Cardiac muscle cell (in vitro differentiated cells and primary cell): ENCODE measurements at regions not wholly inside any gene's neighbourhood (a gene's known extent, or its start where the extent isn't known, plus 50 kb on each side); places are given as distances from the start of the nearest gene placed in this dataset.

Source experiments
- DNase-seq, 2 donors: peaks; one replicate each; pipeline versions ENCODE4 v3.0.0 to v3.0.0-alpha.2; 2010 to 2017; ENCODE audit warnings: low read depth in 1 of 2, low spot score in 1 of 2
- H3K27ac ChIP-seq: fragments of 200-600 bp; sonication (generic); 2 replicates; pipeline ENCODE4 v1.5.1; 2016
- H3K27me3 ChIP-seq: fragments of 200-600 bp; sonication (generic); 2 replicates; pipeline ENCODE4 v1.6.0; 2016; ENCODE audit warnings: control low read depth
- H3K36me3 ChIP-seq: fragments of 200-600 bp; sonication (generic); 2 replicates; pipeline ENCODE4 v1.5.1; 2016; ENCODE audit warnings: control low read depth
- H3K4me1 ChIP-seq: fragments of 200-600 bp; sonication (generic); 2 replicates; pipeline ENCODE4 v1.8.1; 2017; ENCODE audit warnings: low read depth, mild to moderate bottlenecking, mixed run types
- H3K4me3 ChIP-seq: fragments of 200-600 bp; sonication (generic); 2 replicates; pipeline ENCODE4 v1.5.1; 2016; ENCODE audit warnings: mild to moderate bottlenecking
- H3K9me3 ChIP-seq: fragments of 200-600 bp; sonication (generic); 2 replicates; pipeline ENCODE4 v1.5.1; 2017; ENCODE audit warnings: low read depth, mild to moderate bottlenecking, control low read depth
- TF ChIP-seq, protein P1 (sequence below): IDR thresholded peaks from 2 replicates; pipeline ENCODE4 v1.5.1; 2012; ENCODE audit warnings: low read depth, mild to moderate bottlenecking, low read length

GRCh38 chr3:104870276-104870675, 496.4 kb upstream of the ALCAM start:
- Histone ChIP-seq H3K4me1 (no peaks in the 10 kb centered on the region), H3K27me3 (no peaks in the 10 kb centered on the region), H3K4me3 (no peak overlapping the region), H3K9me3 (no peaks in the 10 kb centered on the region), H3K36me3 (no peaks in the 10 kb centered on the region), H3K27ac (no peak overlapping the region)
- DNase-seq, result no peak
- TF ChIP-seq, protein P1, sequence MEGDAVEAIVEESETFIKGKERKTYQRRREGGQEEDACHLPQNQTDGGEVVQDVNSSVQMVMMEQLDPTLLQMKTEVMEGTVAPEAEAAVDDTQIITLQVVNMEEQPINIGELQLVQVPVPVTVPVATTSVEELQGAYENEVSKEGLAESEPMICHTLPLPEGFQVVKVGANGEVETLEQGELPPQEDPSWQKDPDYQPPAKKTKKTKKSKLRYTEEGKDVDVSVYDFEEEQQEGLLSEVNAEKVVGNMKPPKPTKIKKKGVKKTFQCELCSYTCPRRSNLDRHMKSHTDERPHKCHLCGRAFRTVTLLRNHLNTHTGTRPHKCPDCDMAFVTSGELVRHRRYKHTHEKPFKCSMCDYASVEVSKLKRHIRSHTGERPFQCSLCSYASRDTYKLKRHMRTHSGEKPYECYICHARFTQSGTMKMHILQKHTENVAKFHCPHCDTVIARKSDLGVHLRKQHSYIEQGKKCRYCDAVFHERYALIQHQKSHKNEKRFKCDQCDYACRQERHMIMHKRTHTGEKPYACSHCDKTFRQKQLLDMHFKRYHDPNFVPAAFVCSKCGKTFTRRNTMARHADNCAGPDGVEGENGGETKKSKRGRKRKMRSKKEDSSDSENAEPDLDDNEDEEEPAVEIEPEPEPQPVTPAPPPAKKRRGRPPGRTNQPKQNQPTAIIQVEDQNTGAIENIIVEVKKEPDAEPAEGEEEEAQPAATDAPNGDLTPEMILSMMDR, result no peak

DNA sequence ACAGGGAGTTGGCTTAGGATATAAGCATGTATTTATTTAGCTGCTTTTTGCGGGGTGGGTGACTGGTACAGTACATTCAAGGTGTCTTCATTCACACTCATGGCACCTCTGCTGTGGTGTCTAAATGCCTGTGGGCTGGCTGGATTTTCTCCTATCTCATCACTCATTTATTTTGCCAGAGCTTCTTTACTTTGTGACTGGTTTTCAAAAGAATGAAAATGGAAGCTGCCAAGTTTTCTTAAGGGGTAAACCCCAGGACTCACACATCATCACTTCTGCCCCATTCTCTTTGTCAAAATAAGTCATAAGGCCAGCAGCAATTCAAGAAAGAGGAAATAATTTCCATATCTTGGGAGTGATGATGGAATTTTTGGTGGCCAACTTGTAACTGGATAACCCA, 493.4 kb upstream of the ALCAM start:
- Histone ChIP-seq H3K27me3 (no peaks in the 10 kb centered on the region), H3K4me1 (no peaks in the 10 kb centered on the region)
- peak in 1 of 2 donors; percentile 39 for DNase-seq

DNA sequence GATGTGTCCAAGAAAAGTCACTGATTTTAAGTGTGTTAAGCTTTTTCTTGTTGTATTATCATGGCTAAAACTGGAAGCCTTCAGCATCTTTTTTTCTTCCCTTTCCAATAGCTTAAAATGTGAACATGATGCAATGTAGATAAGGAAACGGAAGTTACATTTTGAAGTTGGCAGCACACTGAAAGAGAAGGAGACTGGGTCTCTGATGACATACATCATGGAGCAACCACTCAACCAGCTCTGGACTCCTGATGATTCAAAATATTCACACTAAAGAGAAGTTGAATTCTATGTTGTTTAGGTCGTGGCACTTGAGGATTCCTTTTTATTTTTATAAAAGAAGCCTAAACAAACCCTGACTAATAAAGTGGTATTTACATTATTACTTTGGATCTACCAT, 488.3 kb upstream of the ALCAM start:
- peak in 1 of 2 donors; percentile 88 for DNase-seq
- no peaks in the 10 kb centered on the region for H3K36me3 ChIP-seq
- no peaks in the 10 kb centered on the region for H3K4me1 ChIP-seq

More for the DNA sequence above, 493.4 kb upstream of the ALCAM start:
- H3K4me3 ChIP-seq, result no peak overlapping the region
- H3K27ac ChIP-seq, result no peak overlapping the region
- H3K9me3 ChIP-seq, result no peaks in the 10 kb centered on the region
- H3K36me3 ChIP-seq, result no peaks in the 10 kb centered on the region
- TF ChIP-seq, protein P1, result no peak

GRCh38 chr3:104879919-104880318, 486.8 kb upstream of the ALCAM start:
- no peaks in the 10 kb centered on the region for H3K27me3 ChIP-seq
- H3K9me3 ChIP-seq, result no peaks in the 10 kb centered on the region
- H3K27ac ChIP-seq, result no peak overlapping the region
- H3K4me3 ChIP-seq, result no peak overlapping the region
- peak in 1 of 2 donors; percentile 47 for DNase-seq
- no peaks in the 10 kb centered on the region for H3K4me1 ChIP-seq
- no peaks in the 10 kb centered on the region for H3K36me3 ChIP-seq
- TF ChIP-seq, protein P1, result no peak

More for the DNA sequence above, 488.3 kb upstream of the ALCAM start:
- TF ChIP-seq, protein P1, result no peak
- H3K27me3 ChIP-seq, result no peaks in the 10 kb centered on the region
- H3K4me3 ChIP-seq, result no peak overlapping the region
- no peak overlapping the region for H3K27ac ChIP-seq
- H3K9me3 ChIP-seq, result no peaks in the 10 kb centered on the region

- Histone ChIP-seq H3K9me3 (no peaks in the 10 kb centered on the region), H3K27ac (no peak overlapping the region), H3K27me3 (no peaks in the 10 kb centered on the region), H3K4me1 (no peaks in the 10 kb centered on the region), H3K36me3 (no peaks in the 10 kb centered on the region), H3K4me3 (no peak overlapping the region)
- no peak for DNase-seq
- TF ChIP-seq, protein P1, result no peak
Observed at GRCh38 chr3:104885214-104885814, 481.4 kb upstream of the ALCAM start.
